Stimulated activated naive CD8-positive, alpha-beta T cell treated with anti-CD3 and anti-CD28 coated beads, Interleukin-15, amount 100 ng/mL, for 72 hours (primary cell): ENCODE measurements at regions not wholly inside any gene's neighbourhood (a gene's known extent, or its start where the extent isn't known, plus 50 kb on each side); places are given as distances from the start of the nearest gene placed in this dataset.
"Not testable (repeated sequence)": the region's sequence is repeated elsewhere in the genome, so short reads cannot be mapped to it uniquely, and the experiment has no call there.

Experiments
- ATAC-seq: fragments of 150-1000 bp; cut with Tn5 transposase; 2 replicates; pipeline ENCODE4 v1.10.0; 2021; ENCODE audit warnings: mild to moderate bottlenecking, moderate library complexity
- DNase-seq, 2 donors: peaks; one replicate each; pipeline ENCODE4 v3.0.0; 2021 to 2022
- H3K27ac Mint-ChIP-seq, 2 donors: one replicate each; pipeline ENCODE4 v1.8.0; 2022; ENCODE audit warnings: mild to moderate bottlenecking in 2 of 2, mixed read lengths in 2 of 2, moderate library complexity in 2 of 2
- H3K27me3 Mint-ChIP-seq: one replicate; pipeline ENCODE4 v1.8.0; 2022; ENCODE audit warnings: mixed read lengths
- H3K4me1 Mint-ChIP-seq: one replicate; pipeline ENCODE4 v1.8.0; 2022; ENCODE audit warnings: mild to moderate bottlenecking, mixed read lengths
- H3K4me3 Mint-ChIP-seq, 2 donors: one replicate each; pipeline ENCODE4 v1.8.0; 2022; ENCODE audit warnings: mild to moderate bottlenecking in 2 of 2, mixed read lengths in 2 of 2, moderate library complexity in 1 of 2
- H3K9me3 Mint-ChIP-seq, 2 donors: one replicate each; pipeline ENCODE4 v1.8.0; 2022; ENCODE audit warnings: mixed read lengths in 2 of 2

DNA sequence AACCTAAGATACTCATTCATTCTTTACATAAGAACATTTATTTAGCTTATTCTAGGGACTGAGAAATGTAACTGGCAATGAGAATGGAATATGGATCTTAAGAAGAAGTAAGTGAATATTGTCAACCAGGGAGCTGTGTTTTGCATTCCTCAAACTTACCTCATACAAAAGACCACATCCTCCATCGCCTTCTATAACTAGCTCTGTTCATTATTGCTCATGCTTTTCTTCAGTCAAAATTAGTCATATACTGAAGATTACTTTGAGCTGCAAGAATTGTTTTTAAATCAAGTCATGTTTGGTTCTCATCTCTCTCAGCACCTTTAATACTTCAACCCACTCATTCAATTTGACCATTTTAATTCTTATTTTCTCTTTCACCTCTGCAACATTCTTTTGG, 140.3 kb upstream of the RASA1 start:
- H3K4me1 Mint-ChIP-seq, result peaks cover 41% of the 10 kb centered on the region
- no peaks in the 10 kb centered on the region for H3K9me3 Mint-ChIP-seq
- peak; percentile 97 for ATAC-seq
- DNase-seq, result no peak
- no peaks in the 10 kb centered on the region for H3K27me3 Mint-ChIP-seq
- H3K27ac Mint-ChIP-seq, result peak overlapping the region; percentile 36 to 81
- peak overlapping the region; percentile 7 to 40 for H3K4me3 Mint-ChIP-seq

- DNase-seq, result no peak
- peak overlapping the region; percentile 7 to 40 for H3K4me3 Mint-ChIP-seq
- ATAC-seq, result no peak
- peaks cover 34% of the 10 kb centered on the region for H3K4me1 Mint-ChIP-seq
- H3K27me3 Mint-ChIP-seq, result no peaks in the 10 kb centered on the region
- peak overlapping the region in 1 of 2 donors; percentile 36 for H3K27ac Mint-ChIP-seq
- no peaks in the 10 kb centered on the region for H3K9me3 Mint-ChIP-seq
These were observed 139.6 kb upstream of the RASA1 start for GRCh38 chr5:87127956-87128687.

DNA sequence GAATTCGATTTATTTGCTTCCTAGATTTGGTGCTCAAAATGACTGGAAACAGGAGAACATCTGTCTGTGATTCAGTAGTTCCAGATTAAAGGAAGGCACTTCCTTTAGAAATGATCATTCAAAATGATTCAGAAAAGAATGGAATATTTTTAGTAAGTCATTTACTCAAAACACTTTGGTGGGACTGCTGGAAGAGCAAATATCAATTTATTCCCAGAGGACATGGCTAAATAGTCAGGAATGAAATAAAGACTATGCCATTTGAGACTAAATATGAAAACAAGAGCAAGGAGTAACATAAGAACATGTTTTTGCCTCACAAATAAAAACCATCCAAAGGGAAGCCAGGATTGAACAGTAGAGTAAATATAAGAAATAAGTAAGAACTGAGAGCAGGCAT, 138.6 kb upstream of the RASA1 start:
- Mint-ChIP-seq H3K4me1 (peaks cover 30% of the 10 kb centered on the region), H3K27ac (no peak overlapping the region), H3K4me3 (no peak overlapping the region), H3K9me3 (no peaks in the 10 kb centered on the region), H3K27me3 (no peaks in the 10 kb centered on the region)
- DNase-seq (no peak), ATAC-seq (no peak)

DNA sequence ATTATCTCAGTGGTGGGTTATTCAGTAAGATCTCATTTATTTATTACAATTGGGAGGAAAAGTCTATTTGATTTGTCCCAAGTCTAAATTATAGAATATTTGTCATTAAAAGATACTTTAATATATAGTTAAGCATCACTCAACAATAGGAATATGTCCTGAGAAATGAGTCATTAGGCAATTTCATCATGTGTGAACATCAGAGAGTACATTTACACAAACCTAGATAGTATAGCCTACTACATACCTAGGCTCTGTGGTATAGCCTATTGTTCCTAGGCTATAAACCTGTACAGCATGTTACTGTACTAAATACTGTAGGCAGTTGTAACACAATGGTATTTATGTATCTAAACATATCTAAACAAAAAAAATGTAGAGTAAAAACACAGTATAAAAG, 135.0 kb upstream of the RASA1 start:
- Mint-ChIP-seq H3K27me3 (no peaks in the 10 kb centered on the region), H3K4me3 (no peak overlapping the region), H3K9me3 (peaks cover 0 to 5% of the 10 kb centered on the region in 2 donors), H3K27ac (no peak overlapping the region), H3K4me1 (peaks cover 32% of the 10 kb centered on the region)
- DNase-seq, result no peak
- no peak for ATAC-seq

GRCh38 chr5:87134513-87134912, 133.2 kb upstream of the RASA1 start:
- not testable (repeated sequence) for H3K27ac Mint-ChIP-seq, H3K4me3 Mint-ChIP-seq, DNase-seq, H3K9me3 Mint-ChIP-seq, ATAC-seq, H3K27me3 Mint-ChIP-seq
- H3K4me1 Mint-ChIP-seq, result peaks cover 17% of the 10 kb centered on the region

GRCh38 chr5:87136096-87136495, 131.6 kb upstream of the RASA1 start:
- Mint-ChIP-seq H3K4me3 (no peak overlapping the region), H3K9me3 (peaks cover 0 to 5% of the 10 kb centered on the region in 2 donors), H3K27ac (peak overlapping the region in 1 of 2 donors; percentile 10), H3K4me1 (peaks cover 17% of the 10 kb centered on the region), H3K27me3 (no peaks in the 10 kb centered on the region)
- no peak for DNase-seq
- no peak for ATAC-seq

DNA sequence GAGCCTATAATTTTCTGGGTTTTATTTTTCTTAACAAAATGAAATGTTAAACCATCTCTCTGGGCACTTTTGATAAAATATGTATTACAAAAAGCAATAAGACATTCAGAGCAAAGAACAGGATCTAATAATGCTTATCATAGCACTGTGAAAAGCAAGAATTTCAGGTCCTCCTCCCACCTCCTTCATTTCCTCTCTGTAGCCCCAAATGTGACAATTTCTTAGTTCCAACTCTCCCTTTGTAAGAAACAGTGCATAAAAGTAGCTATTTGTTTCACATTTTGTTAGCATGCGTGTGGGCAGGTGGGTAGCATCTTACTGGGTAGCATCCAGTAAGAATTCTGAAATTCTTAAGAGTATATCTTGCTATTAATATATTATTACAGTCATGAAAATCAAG, 130.9 kb upstream of the RASA1 start:
- Mint-ChIP-seq H3K4me1 (peaks cover 17% of the 10 kb centered on the region), H3K9me3 (peaks cover 0 to 5% of the 10 kb centered on the region in 2 donors), H3K4me3 (no peak overlapping the region), H3K27ac (no peak overlapping the region), H3K27me3 (no peaks in the 10 kb centered on the region)
- ATAC-seq (no peak), DNase-seq (no peak)

- H3K27ac Mint-ChIP-seq, result no peak overlapping the region
- DNase-seq (no peak), ATAC-seq (no peak)
- peaks cover 12% of the 10 kb centered on the region for H3K4me1 Mint-ChIP-seq
- no peaks in the 10 kb centered on the region for H3K27me3 Mint-ChIP-seq
- no peak overlapping the region for H3K4me3 Mint-ChIP-seq
- peaks cover 0 to 5% of the 10 kb centered on the region in 2 donors for H3K9me3 Mint-ChIP-seq
These were observed 130.4 kb upstream of the RASA1 start for GRCh38 chr5:87137283-87137682.

GRCh38 chr5:87138091-87138805, 129.4 kb upstream of the RASA1 start:
- Mint-ChIP-seq H3K4me1 (peaks cover 12% of the 10 kb centered on the region), H3K4me3 (no peak overlapping the region), H3K27me3 (no peaks in the 10 kb centered on the region), H3K27ac (no peak overlapping the region), H3K9me3 (peaks cover 0 to 5% of the 10 kb centered on the region in 2 donors)
- DNase-seq (no peak), ATAC-seq (no peak)

DNA sequence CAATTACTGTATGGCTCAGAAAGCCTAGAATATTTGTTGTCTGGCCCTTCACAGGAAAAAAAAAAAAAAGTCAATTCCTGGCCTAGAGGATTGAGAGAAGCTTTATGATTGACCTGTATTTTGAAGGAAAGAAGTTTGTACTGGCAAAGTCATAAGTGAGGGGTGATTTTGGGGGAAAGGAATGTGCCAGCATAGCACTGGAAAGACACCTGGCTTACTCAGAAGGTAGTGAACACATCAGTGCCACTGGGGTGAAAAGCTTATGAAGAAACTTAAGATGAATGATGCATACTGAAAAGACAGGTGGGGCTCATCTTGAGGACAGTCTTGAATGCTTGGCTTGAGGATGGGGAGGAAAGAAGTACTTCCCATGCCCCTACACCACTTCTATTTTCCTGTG, 127.9 kb upstream of the RASA1 start:
- Mint-ChIP-seq H3K4me3 (no peak overlapping the region), H3K27me3 (no peaks in the 10 kb centered on the region), H3K9me3 (no peaks in the 10 kb centered on the region), H3K27ac (no peak overlapping the region), H3K4me1 (peaks cover 12% of the 10 kb centered on the region)
- ATAC-seq (no peak), DNase-seq (no peak)

DNA sequence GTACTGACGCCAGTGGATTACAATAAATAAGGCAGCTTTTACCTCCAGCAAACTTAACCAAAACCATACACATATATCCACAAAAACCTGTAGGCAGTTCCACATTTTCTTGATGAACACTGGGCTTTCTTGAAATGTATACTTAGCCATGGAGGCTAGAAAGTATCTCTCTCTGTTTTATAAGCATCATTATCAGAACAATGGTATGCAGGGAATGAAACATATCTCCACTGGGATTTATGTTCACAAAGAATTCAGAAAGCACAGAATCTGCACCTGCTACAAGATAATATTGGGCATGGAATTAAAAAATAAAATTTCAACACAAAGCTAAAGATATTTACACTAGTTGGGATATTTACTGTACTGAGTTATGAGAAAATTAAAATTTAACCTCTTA, 126.1 kb upstream of the RASA1 start:
- Mint-ChIP-seq H3K4me1 (peaks cover 4% of the 10 kb centered on the region), H3K4me3 (no peak overlapping the region), H3K27me3 (no peaks in the 10 kb centered on the region), H3K27ac (no peak overlapping the region), H3K9me3 (peaks cover 5 to 8% of the 10 kb centered on the region in 2 donors)
- ATAC-seq (no peak), DNase-seq (no peak)

DNA sequence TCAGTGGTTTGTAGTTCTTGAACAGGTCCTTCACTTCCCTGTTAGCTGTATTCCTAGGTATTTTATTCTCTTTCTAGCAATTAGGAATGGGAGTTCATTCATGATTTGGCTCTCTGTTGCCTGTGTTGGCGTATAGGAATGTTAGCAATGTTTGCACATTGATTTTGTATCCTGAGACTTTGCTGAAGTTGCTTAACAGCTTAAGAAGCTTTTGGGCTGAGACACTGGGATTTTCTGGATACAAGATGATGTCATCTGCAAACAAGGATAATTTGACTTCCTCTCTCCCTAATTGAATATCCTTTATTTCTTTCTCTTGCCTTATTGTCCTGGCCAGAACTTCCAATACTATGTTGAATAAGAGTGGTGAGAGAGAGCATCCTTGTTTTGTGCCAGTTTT, 121.8 kb upstream of the RASA1 start:
- ATAC-seq, H3K4me3 Mint-ChIP-seq, H3K27ac Mint-ChIP-seq, DNase-seq, H3K4me1 Mint-ChIP-seq, H3K27me3 Mint-ChIP-seq: not testable (repeated sequence)
- H3K9me3 Mint-ChIP-seq, result peaks cover 8 to 12% of the 10 kb centered on the region in 2 donors

- Mint-ChIP-seq H3K9me3 (peaks cover 8 to 12% of the 10 kb centered on the region in 2 donors), H3K27ac (no peak overlapping the region), H3K4me1 (peaks cover 8% of the 10 kb centered on the region), H3K27me3 (no peaks in the 10 kb centered on the region), H3K4me3 (no peak overlapping the region)
- ATAC-seq (no peak), DNase-seq (no peak)
These were observed 120.2 kb upstream of the RASA1 start for GRCh38 chr5:87147441-87147840.

DNA sequence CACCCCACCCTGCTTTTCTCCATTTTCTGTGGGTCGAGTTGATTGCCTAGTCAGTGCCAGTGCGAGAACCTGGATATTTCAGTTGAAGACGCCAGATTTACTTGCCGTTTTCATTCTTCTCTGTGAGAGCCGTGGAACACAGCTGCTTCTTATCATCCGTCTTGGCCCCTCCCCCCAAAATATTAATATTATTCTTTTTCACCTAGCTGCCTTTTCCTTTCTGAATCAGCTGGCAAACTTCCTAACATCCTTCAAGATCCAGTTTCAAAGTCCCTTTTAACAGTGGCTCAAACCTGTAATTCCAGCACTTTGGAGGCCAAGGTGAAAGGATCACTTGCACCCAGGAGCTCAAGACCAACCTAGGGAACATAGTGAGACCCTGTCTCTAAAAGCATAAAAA, 117.1 kb upstream of the RASA1 start:
- peaks cover 12% of the 10 kb centered on the region for H3K4me1 Mint-ChIP-seq
- peaks cover 4 to 7% of the 10 kb centered on the region in 2 donors for H3K9me3 Mint-ChIP-seq
- H3K27me3 Mint-ChIP-seq, result no peaks in the 10 kb centered on the region

GRCh38 chr5:87151547-87151946, 116.1 kb upstream of the RASA1 start:
- ATAC-seq, result no peak
- H3K4me1 Mint-ChIP-seq, result peaks cover 14% of the 10 kb centered on the region

More for the DNA sequence above, 117.1 kb upstream of the RASA1 start:
- ATAC-seq, result no peak
- no peak overlapping the region for H3K4me3 Mint-ChIP-seq
- no peak for DNase-seq
- no peak overlapping the region for H3K27ac Mint-ChIP-seq

GRCh38 chr5:87152886-87153285, 114.8 kb upstream of the RASA1 start:
- Mint-ChIP-seq H3K4me1 (peaks cover 14% of the 10 kb centered on the region), H3K9me3 (no peaks in the 10 kb centered on the region), H3K27me3 (no peaks in the 10 kb centered on the region), H3K4me3 (no peak overlapping the region), H3K27ac (no peak overlapping the region)
- ATAC-seq, result no peak
- no peak for DNase-seq

More at GRCh38 chr5:87151547-87151946, 116.1 kb upstream of the RASA1 start:
- Mint-ChIP-seq H3K27ac (no peak overlapping the region), H3K4me3 (no peak overlapping the region), H3K27me3 (no peaks in the 10 kb centered on the region), H3K9me3 (peaks cover 0 to 7% of the 10 kb centered on the region in 2 donors)
- DNase-seq, result no peak
